GM19455 (cell line): ENCODE measurements at regions not wholly inside any gene's neighbourhood (a gene's known extent, or its start where the extent isn't known, plus 50 kb on each side); places are given as distances from the start of the nearest gene placed in this dataset.

Experiments
- ATAC-seq: cut with Tn5 transposase; IDR thresholded peaks from one replicate; pipeline ENCODE4 v1.9.1; 2021; ENCODE audit not compliant: unreplicated experiment

GRCh38 chr11:98862169-98862568 lies 158.6 kb upstream of the CNTN5 start:
- no peak for ATAC-seq

GRCh38 chr11:98871690-98872089 lies 149.1 kb upstream of the CNTN5 start:
- ATAC-seq: no peak

- ATAC-seq: no peak
Measured at GRCh38 chr11:98874050-98874449, 146.7 kb upstream of the CNTN5 start.

GRCh38 chr11:98895936-98896335 lies 124.8 kb upstream of the CNTN5 start:
- ATAC-seq: no peak

- ATAC-seq: no peak
Measured at GRCh38 chr11:98940913-98941312, 79.8 kb upstream of the CNTN5 start.

GRCh38 chr11:98944461-98944860 lies 76.3 kb upstream of the CNTN5 start:
- no peak for ATAC-seq

- no peak for ATAC-seq
Measured at GRCh38 chr11:98952107-98952506, 68.6 kb upstream of the CNTN5 start.

GRCh38 chr11:98955551-98955950 lies 65.2 kb upstream of the CNTN5 start:
- no peak for ATAC-seq

GRCh38 chr11:98964146-98964545 lies 56.6 kb upstream of the CNTN5 start:
- ATAC-seq: no peak

- no peak for ATAC-seq
Measured at GRCh38 chr11:98965358-98965757, 55.4 kb upstream of the CNTN5 start.

- ATAC-seq: no peak
Measured at GRCh38 chr11:98965775-98966174, 55.0 kb upstream of the CNTN5 start.

- ATAC-seq: no peak
Measured at GRCh38 chr11:98967005-98967404, 53.7 kb upstream of the CNTN5 start.
